ENCODE measurements at regions not wholly inside any gene's neighbourhood (a gene's known extent, or its start where the extent isn't known, plus 50 kb on each side); places are given as distances from the start of the nearest gene placed in this dataset.

DNA sequence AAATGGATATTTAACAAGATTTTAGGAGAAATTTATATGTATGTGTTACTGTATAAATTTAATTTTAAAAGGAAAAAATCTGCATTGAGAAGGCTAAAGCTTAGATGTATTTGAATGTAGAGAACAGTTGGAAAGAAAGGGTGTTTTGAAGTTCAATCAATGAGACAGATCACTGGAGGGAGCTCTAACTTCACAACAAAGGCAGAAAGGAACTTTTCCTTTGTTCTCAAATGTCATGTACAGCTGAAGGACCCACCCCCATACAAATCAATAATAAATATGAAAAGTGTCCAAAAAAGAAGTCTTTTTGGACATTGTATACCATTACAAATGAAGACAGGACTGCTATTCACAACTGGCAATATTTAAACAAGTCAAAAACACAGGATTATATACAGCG lies 403.4 kb downstream of the DNAJB9 start:
- no peak for DNase-seq (ENCODE audit: low spot score)

DNA sequence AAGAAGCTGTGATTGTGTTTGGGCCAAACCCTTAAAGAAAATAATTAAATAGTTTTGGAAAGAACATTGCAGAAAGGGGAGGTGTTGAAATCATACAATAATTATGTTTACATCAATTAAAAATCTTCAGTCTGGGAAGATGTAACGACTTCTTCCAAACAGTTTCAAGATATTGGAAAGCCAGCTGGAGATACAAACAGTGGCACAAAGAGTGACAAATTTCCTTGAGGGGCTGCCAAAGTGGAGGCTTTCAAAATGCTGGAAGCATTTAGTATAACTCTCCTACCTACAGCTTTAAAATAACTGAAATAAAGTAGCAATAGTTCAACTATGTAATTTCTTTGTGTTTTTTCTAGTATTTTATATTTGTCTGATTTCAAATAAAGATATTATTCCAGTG lies 405.0 kb downstream of the DNAJB9 start:
- no peak for DNase-seq (ENCODE audit: low spot score)

DNA sequence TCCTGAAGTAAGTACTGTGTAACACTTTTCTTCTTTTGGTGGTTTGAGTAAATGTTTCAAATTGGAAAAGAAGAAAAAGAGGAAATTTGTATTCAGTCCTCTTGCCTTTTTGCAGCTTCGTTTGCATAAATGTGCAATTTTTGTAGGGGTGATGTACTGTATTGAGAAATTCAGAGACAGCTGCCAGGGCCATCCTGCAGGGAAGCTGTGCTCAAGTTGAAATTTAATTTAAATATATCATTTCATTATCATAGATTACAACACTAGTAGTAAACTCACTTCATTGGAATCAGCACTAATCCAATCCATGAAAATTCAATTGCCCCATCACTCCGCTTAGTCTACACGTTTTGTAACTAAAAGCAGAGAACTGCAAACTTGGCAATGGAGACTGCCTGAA lies 415.4 kb downstream of the DNAJB9 start:
- no peak for DNase-seq (ENCODE audit: low spot score)

DNA sequence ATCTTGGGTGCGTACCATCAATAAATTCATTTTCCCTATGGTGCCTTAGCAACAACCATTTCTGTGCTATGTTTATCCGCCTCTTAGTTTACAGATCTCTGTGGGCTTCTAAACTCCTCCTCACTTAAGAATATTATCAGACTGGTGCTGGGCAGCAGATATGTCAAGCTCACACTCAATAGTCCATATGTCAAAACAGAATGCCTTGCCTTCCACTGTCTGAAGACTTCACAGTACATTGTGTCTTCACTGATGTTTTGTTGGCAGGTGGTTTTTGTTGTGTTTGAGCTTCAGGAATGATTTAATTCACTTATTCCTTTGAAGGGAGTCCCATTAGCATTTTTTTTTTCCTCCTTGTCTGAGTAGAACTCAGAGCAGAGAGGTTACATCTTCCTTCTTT lies 419.6 kb downstream of the DNAJB9 start:
- DNase-seq (ENCODE audit: low spot score), result no peak

DNA sequence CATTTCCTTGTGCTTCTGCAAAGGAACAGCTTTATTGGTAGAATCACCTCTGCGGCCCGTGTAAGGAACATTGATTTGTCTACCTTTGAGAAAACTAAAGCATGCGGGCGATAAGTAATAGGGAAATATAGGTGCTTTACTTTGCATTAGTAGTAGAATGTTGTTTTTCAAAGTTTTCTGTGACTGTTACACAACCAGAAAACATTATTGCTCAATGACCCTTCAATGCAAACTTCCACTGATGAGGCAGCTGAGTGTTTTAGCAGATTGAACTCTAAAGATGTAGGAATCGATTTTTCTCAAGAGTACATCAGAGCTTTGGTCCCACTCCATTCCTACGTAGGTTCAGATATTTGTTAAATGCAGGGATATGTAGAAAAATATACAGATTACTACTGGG lies 427.8 kb downstream of the DNAJB9 start:
- no peak for DNase-seq (ENCODE audit: low spot score)

DNA sequence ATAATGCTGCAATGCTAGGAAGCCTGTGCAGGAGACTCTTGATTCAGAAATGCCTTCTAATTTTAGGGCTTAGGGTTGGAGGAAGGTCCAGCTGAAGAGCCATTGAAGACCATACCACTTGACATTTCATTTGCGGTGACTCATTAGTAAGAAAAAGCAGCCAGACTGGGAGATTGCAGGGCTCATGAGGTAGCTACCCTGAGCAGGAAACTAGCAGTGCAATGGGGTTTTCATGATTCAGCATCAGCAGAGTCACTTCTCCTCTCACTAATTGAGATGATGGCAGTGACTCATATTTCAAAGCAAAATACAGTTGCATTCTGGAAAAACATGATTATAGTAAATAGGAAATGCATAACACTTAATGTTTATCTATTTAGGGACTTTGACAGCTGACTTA lies 434.1 kb downstream of the DNAJB9 start:
- DNase-seq (ENCODE audit: low spot score), result no peak

DNA sequence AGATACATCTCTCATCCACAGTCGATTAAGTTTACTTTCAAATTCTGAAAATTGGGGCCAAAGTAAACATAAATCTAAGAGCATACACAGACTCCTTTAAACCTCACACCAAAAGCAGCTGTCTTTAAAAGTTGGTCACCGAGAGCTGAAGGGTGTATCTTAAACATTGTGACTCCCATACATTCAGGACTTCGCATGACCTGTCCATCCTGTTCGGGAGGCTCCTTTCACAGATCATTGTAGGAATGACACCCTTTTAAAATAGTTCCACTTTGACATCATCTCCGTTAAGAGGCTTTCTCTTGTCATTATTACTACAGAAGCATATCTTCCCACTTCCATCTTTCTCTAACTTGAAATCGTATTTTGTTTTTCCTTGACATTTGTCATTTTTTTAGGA lies 440.0 kb downstream of the DNAJB9 start:
- no peak for DNase-seq (ENCODE audit: low spot score)

DNA sequence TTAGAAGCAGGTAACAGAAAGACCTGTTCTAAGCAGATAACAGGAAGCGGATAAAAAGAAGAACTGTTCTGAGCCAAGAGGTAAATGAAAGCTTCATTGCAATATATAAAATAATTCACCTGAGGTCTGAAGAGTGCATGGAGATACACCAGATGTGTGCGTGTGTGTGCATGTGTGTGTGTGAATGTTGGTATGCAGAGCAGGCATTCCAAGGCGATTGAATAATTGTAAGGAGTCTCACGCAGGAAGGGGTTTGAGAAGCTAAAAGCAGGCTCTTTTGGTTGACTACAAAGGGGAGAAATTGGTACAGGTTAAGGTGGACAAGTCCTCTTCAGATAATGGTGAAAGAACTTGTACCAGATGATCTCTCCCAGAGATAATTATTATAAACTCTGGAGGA lies 450.6 kb downstream of the DNAJB9 start:
- DNase-seq (ENCODE audit: low spot score), result no peak

DNA sequence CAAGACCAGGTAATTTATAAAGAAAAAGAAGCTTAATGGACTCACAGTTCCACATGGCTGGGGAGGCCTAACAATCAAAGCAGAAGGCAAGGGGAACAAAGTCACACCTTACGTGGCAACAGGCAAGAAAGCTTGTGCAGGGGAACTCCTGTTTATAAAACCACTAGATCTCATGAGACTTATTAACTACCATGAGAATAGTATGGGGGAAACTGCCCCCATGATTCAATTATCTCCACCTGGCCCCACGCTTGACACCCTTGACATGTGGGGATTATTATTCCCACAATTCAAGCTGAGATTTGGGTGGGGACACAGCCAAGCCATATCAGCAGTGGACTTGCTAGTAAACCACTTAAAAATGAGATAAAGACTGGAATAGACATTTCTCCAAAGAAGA lies 451.7 kb downstream of the DNAJB9 start:
- no peak for DNase-seq (ENCODE audit: low spot score)

DNA sequence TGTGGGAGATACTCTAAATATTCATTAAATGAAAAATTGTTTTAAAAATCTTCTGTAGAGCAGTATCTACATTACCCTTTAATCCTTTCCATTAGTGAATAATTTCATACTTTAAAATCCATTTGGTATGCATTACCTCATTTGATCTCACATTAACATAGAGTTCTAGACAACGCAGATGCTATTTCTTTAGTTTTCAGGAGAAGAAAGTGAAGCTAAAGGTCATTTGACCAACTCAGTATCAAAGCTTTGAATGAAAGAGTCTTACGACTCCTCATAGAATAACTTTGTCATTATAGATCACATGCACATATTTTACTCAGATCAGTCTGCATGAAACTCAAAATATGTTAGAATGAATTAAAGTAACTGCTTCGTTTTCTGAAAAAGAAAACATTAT lies 460.2 kb downstream of the DNAJB9 start:
- DNase-seq (ENCODE audit: low spot score), result no peak

DNA sequence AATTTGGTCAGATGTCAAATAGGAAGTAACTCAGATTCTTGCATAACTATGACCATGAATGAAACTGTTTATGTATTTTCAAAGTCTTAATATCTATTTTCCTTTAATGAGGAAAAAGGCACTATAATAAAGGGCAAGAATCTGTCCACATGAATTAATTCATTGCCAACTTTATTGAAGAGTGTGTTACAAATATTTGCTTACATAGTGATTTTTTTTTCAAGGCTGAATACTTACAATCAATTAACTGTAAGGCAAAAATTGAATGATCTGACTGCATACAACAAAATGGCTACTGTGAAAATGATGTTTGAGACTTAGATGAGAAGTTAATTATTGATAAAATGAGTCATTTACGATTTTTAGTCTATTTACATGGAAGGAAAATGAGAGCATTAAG lies 475.0 kb downstream of the DNAJB9 start:
- DNase-seq (ENCODE audit: low spot score), result no peak

DNA sequence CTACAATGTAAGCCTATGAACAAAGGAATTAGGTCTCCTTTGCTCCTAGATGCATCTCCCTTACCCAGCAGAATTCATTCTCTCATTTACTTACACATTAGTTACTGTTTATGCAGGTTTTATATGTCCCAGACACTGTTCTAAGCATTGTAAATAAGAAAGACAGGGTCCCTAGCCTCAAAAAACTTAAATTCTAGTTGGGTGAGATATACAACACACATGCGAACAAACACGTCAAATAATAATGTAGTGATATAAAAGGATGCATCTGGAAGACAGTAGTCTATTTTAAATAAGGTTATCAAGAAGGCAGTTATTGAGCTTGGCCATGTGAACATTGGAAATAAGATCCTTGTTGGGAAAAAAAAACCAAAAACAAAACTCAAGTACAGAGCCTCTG lies 479.7 kb downstream of the DNAJB9 start:
- no peak for DNase-seq (ENCODE audit: low spot score)

DNA sequence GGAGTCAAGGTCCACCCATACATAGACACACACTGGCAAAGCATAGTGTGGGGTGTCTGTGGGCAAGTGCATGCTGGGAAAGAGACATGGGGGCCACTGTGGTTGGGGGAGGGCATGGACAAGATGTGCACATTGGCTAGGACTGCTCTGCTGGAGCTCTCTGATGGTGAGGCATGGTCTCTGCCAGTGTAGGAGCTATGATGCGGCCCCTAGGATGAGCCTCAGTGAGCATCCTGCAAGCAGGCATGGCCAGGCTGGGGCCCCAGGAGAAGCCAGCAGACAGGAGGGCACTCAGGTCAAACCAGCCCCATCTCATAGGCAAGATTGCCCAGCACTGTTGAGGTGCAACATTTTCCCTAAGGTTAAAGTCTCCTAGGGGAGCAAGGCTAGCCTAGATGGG lies 489.4 kb downstream of the DNAJB9 start:
- DNase-seq (ENCODE audit: low spot score), result no peak

DNA sequence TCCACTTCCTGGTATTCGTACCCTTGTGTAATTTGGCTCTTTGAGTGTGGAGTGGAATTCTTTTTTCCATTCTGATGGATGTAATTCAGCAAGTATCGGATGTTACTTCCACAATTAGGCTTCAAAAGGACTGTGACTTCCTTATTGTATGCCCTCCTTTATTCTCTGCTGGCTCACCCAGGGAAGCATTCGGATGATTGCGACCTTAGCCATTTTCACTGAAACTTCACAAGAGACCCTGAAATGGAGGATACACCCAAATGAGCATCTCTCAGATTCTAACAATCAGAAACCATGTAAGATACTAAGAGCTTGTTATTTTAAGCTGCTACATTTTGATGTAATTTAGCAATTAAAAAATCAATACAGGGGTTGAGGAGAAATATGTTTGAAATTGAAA lies 493.1 kb downstream of the DNAJB9 start:
- no peak for DNase-seq (ENCODE audit: low spot score)

DNA sequence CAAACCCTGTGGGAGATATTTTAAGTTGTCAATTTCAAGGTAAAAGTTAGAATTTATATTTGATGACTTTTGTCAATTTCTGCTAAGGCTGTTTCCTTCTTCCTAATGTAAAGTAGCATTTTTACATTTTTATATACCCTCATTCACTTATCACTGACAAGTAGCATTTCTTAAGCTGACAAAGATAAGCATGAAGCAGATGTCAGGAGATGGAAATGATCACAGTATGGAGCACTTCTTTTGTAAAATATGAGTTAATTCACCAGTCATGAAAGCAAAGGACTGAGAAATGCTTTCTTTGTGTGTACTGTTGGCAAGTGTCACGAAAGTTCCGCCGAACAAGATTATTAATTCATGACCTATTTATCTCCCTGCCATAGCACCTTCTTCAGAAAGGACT lies 503.9 kb downstream of the DNAJB9 start:
- no peak for DNase-seq (ENCODE audit: low spot score)

DNA sequence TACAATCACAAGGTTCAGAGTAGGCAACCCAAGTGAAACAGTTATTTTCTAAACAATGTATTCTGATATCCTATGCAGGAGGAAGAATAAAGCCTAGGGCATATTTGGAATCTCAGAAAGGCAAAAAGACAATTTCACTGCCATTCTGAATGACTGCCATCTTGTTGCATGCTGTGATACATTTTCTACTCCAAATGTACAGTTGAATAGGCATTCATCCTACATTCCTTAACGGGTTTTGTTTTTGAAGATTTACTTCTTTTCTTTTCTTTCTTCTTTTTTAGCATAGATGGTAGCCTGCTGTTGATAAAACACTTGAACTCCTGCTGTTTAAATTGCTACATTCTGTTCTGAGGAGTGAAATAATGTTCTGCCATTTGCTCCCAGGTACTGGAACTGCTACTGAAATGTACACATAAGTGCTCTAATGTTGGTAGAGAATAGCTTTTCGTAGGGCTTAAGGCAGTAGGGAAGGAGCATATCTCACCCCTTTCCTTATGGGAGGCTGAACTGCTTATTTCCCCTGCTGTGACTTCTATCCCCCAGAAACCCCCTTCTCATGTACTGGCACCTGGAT lies 506.8 kb downstream of the DNAJB9 start:
- DNase-seq (ENCODE audit: low spot score), result no peak

DNA sequence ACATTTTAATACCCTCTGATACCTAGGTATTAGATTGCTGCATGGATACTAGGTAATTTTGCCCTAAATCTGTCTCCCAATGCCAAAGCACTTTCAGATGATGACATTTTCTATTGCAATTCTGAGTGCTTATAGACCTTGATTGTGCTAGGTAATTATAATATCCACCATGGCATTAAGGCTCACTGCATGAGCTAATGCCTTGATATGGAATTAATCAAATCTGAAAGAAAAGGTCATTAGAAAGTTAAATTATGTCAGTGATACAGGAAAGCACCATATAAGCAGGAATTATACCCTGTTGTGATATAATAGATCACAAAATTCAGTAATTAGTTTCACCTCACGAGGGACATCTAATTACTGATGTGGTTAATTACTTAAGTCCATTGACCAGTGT lies 521.4 kb downstream of the DNAJB9 start:
- no peak for DNase-seq (ENCODE audit: low spot score)

DNA sequence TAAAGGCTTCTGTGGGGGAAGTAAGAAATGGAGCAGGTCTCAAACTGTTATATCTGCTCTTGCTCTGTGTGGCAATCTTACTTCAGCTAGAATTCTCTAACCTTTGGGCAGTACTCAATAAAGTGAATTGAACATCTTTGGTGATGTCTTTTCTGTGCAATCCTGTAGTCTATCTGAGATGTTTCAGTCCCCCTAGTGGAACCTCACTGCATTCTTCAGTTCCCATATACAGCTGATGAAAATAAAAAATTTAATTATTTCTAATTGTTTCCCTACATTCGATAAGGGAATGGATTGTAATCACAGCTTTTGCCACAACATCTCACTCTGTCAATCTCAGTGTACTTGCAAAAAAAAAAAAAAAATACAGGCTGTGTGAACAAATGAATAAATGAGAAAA lies 522.6 kb downstream of the DNAJB9 start:
- no peak for DNase-seq (ENCODE audit: low spot score)

DNA sequence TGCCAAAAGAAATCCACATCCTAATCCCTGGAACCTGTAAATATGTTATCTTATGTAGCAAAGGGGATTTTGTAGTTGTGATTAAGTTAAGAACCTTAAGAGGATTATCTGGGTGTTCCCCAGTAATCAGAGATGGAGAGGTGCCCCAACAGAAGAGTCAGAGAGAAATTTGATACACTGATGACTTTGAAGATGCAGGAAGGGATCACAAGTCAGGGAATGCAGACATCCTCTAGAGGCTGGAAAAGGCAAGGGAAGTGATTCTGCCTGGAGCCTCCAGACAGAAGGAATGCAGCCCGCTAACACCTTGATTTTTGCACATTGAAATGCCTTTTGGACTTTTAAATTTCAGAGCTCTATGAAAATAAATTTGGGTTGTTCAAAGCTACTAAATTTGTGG lies 531.7 kb downstream of the DNAJB9 start:
- no peak for DNase-seq (ENCODE audit: low spot score)

DNA sequence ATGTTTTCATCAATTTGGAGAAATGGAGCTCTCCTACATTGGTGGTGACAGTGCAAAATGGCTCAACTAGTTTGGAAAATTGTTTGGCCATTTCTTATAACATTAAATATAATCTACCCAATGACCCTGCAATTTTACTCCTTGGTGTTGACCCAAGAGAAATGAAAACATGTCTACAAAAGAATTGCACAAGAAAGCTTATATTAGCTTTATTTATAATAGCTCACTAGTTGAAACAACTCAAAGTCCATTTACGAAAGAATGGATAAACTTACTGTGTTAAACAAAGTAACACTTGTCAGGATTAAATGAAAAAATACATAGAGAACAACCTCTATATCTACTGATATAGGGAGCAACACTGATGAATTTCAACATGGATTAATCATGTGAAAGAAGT lies 539.9 kb downstream of the DNAJB9 start:
- no peak for DNase-seq (ENCODE audit: low spot score)

DNA sequence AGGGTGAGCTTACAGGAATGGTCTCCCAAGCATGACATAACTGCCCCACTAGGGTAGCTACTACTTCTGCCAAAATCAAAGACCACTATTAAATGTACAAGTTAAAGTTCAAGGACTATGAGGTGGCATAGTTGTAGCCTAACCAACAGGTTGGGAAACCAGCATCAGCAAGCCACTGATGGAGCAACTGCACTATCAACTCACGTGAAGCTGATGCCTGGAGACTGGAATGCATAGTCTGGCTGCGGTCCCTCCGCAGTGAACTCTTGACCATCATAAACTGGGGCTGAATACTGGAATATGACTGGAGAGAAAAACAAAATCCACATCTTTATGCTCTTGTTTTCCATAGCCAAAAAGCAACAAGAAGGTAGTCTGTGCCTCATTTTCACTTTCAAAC lies 541.4 kb downstream of the DNAJB9 start:
- no peak for DNase-seq (ENCODE audit: low spot score)

DNA sequence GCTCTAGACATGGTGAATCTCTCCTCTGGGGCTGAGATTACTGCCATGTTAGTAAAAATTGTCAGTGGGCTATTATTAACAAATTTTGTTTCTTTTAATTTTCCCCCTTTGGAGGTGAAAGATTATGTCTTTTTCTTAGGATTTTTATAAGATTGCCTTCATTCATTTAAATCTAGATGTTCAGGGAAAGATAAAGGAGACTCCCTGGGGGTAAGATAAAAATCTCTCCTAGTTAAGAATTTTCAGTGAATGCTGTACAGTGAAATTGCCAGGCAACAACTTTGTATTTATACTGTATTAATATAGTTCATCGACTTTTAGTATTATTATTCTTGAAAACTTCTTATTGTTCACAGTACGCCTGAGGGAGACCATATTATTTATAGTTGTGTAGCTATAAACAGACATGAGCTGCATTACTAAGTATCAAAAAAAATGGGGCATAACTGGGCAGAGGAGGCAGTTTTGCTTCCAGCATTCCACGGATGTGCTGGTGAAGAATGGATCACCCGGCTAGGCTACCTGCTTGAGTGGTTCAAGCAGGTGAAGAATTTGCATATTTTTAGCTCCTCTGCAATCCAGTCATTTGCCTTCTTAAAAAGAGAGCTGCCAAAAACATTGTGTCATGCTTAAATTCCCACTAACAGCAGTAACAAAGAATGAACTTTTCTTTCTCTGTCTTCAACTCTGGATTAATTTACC lies 552.1 kb downstream of the DNAJB9 start:
- no peak for DNase-seq (ENCODE audit: low spot score)

DNA sequence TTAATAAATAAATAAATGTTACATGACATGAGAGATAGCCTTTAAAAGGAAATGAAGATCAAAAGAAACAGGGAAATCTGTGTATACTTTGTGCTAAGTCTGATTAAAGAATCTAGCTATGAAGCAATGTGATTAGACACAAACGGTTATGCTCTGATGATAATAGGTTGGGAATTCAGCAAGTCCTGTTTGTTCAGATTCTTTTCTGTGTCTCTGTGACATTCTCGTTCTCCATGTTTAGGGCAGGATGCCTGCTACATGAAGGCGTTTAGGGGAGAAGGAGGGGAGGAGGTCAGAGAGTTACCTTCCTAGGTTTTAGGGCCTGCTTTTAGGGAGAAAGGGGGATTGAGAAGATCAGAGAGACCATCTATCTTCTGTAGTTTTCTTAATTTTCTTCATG lies 555.3 kb downstream of the DNAJB9 start:
- DNase-seq (ENCODE audit: low spot score), result no peak

DNA sequence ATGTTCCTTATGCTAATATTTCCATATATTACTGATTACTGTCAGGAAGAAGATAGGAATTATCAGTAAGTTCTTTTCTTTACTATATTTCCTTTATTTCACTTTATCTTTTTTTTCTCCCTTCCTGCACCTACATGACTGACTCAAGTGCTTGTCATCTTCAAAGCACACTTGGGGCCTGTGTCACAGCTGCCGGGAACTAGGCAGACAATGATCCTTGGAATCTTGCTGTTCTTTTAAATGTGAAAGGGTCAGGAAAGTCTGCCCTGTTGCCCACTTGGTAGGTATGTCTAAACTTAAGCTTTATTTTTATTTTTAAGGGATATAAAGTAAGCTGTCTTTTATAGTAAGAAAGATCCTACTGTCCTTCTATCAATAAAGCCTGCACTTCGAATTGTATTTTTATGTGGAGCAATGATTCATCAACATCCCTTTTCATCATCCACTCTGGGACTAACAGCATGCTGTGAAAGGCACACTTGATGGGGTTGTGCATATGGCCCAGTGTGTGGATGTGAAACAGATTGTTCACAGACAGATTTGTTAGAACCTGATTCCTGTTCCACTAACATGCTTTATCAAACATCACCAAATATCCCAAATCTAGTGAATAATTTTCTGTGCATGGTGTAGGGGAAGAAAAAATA lies 556.9 kb downstream of the DNAJB9 start:
- no peak for DNase-seq (ENCODE audit: low spot score)

All from mucosa of gallbladder (tissue), 1 donor.